ENCODE measurements at regions not wholly inside any gene's neighbourhood (a gene's known extent, or its start where the extent isn't known, plus 50 kb on each side); places are given as distances from the start of the nearest gene placed in this dataset.

GRCh38 chr6:164303102-164303964 is 888.8 kb downstream of the QKI start:
- TF ChIP-seq SP1 (IDR thresholded peaks at IDR 0.05) (no peak), TARDBP (IDR thresholded peaks at IDR 0.05) (no peak), LEF1 (IDR thresholded peaks at IDR 0.05; ENCODE audit: borderline replicate concordance) (no peak), ZNF384 (IDR thresholded peaks at IDR 0.05) (no peak)

All from HEK293T (cell line).